PC-9 (cell line): ENCODE measurements at regions not wholly inside any gene's neighbourhood (a gene's known extent, or its start where the extent isn't known, plus 50 kb on each side); places are given as distances from the start of the nearest gene placed in this dataset.

Source experiments
- BruUV-seq: library from RNA; stranded (reverse); fragments of 400-500 nt; replicated peaks from 2 replicates; lab custom pipeline; 2021; lab: Mats Ljungman, UMichigan
- CTCF ChIA-PET: fragments of 300-600 bp; sonication (Branson Sonifier 250); formaldehyde crosslinking; loops from one replicate; lab custom pipeline; 2022; ENCODE audit warnings: antibody characterized with exemption; lab: Charles Lee
- POLR2A ChIA-PET: fragments of 300-600 bp; sonication (Branson Sonifier 250); formaldehyde crosslinking; loops from one replicate; lab custom pipeline; 2022; ENCODE audit warnings: antibody characterized with exemption; ENCODE audit not compliant: unreplicated experiment; lab: Charles Lee
- DNase-seq, 2 experiments: peaks; one replicate each; pipeline versions ENCODE4 v3.0.0 to v3.0.0-alpha.2; 2015 to 2022; ENCODE audit warnings: mixed read lengths in 1 of 2
- H2AFZ ChIP-seq: fragments of 200-600 bp; sonication (generic); 2 replicates; pipeline ENCODE4 v1.8.1; 2017; ENCODE audit warnings: antibody characterized with exemption
- H3F3A ChIP-seq: fragments of 200-600 bp; sonication (generic); 2 replicates; pipeline ENCODE4 v1.8.1; 2017; ENCODE audit warnings: antibody characterized with exemption, mild to moderate bottlenecking, low read depth; ENCODE audit not compliant: insufficient read depth
- H3K27ac ChIP-seq: fragments of 200-600 bp; sonication (generic); 2 replicates; pipeline ENCODE4 v1.6.1; 2016; ENCODE audit warnings: mixed run types
- H3K27me3 ChIP-seq: fragments of 200-600 bp; sonication (generic); 2 replicates; pipeline ENCODE4 v1.6.1; 2016; ENCODE audit warnings: low read depth, mixed run types; ENCODE audit not compliant: insufficient read depth
- H3K36me3 ChIP-seq: fragments of 200-600 bp; sonication (generic); 2 replicates; pipeline ENCODE4 v1.6.1; 2016; ENCODE audit warnings: low read depth, mixed run types
- H3K4me1 ChIP-seq: fragments of 200-600 bp; sonication (generic); replicated peaks from 2 replicates; pipeline ENCODE4 v1.6.1; 2016; ENCODE audit warnings: mixed run types; ENCODE audit not compliant: insufficient read depth
- H3K4me2 ChIP-seq: fragments of 200-600 bp; sonication (generic); 2 replicates; pipeline ENCODE4 v1.6.1; 2017; ENCODE audit warnings: mixed run types
- H3K4me3 ChIP-seq: fragments of 200-600 bp; sonication (generic); 2 replicates; pipeline ENCODE4 v1.6.1; 2016; ENCODE audit warnings: mixed run types
- H3K79me2 ChIP-seq: fragments of 200-600 bp; sonication (generic); 2 replicates; pipeline ENCODE4 v1.6.1; 2017; ENCODE audit warnings: low read depth, mixed run types
- H3K9me2 ChIP-seq: fragments of 200-600 bp; sonication (generic); 2 replicates; pipeline ENCODE4 v1.8.1; 2017; ENCODE audit warnings: mild to moderate bottlenecking; ENCODE audit not compliant: insufficient read depth
- H3K9me3 ChIP-seq: fragments of 200-600 bp; sonication (generic); 2 replicates; pipeline ENCODE4 v1.8.1; 2016; ENCODE audit warnings: low read depth; ENCODE audit not compliant: insufficient read depth
- H4K20me1 ChIP-seq: fragments of 200-600 bp; sonication (generic); 2 replicates; pipeline ENCODE4 v1.8.1; 2017; ENCODE audit not compliant: insufficient read depth
- CTCF ChIP-seq: fragments of 200-600 bp; sonication (generic); conservative IDR thresholded peaks from 2 replicates; pipeline ENCODE4 v1.6.1; 2017; ENCODE audit warnings: mixed run types, antibody characterized with exemption, mild to moderate bottlenecking, moderate library complexity
- EZH2 ChIP-seq: fragments of 200-600 bp; sonication (generic); IDR thresholded peaks from 2 replicates; pipeline ENCODE4 v1.8.0; 2017; ENCODE audit warnings: antibody characterized with exemption, low read depth
- intact Hi-C: fragments of 100-400 bp; cut with micrococcal nuclease; formaldehyde crosslinking; loops from one replicate; pipeline ENCODE4 v1.10.0; 2022; ENCODE audit not compliant: unreplicated experiment

GRCh38 chr3:8296461-8296860 lies 205.2 kb upstream of the LMCD1 start:
- no peak overlapping the region for H3K4me3 ChIP-seq
- CTCF ChIA-PET, result no interaction called here
- H2AFZ ChIP-seq, result no peak overlapping the region
- no peaks in the 10 kb centered on the region for H3K9me3 ChIP-seq
- 0 out of 2 replicates have a peak, but pooled peaks cover 5% of the 10 kb centered on the region for H3K27me3 ChIP-seq
- H3F3A ChIP-seq, result no peaks in the 10 kb centered on the region
- H3K4me2 ChIP-seq, result no peak overlapping the region
- no peak overlapping the region for H3K27ac ChIP-seq
- no peaks in the 10 kb centered on the region for H3K79me2 ChIP-seq
- intact Hi-C loops, result no loop called here
- no peaks in the 10 kb centered on the region for H3K9me2 ChIP-seq
- H3K4me1 ChIP-seq, result no peaks in the 10 kb centered on the region
- no peaks in the 10 kb centered on the region for H4K20me1 ChIP-seq
- no peak for DNase-seq
- H3K36me3 ChIP-seq, result no peaks in the 10 kb centered on the region
- POLR2A ChIA-PET, result no interaction called here
- no peak for TF ChIP-seq CTCF
- TF ChIP-seq EZH2, result no peak
- BruUV-seq, result no TSS peak

GRCh38 chr3:8298021-8298954 lies 203.3 kb upstream of the LMCD1 start:
- Histone ChIP-seq H3K9me2 (no peaks in the 10 kb centered on the region), H3K36me3 (no peaks in the 10 kb centered on the region), H3F3A (no peaks in the 10 kb centered on the region), H3K27me3 (no peaks in the 10 kb centered on the region), H2AFZ (no peak overlapping the region), H3K4me1 (no peaks in the 10 kb centered on the region), H4K20me1 (no peaks in the 10 kb centered on the region), H3K27ac (no peak overlapping the region), H3K4me2 (no peak overlapping the region), H3K9me3 (no peaks in the 10 kb centered on the region), H3K4me3 (no peak overlapping the region), H3K79me2 (no peaks in the 10 kb centered on the region)
- no TSS peak for BruUV-seq
- TF ChIP-seq EZH2, result no peak
- TF ChIP-seq CTCF, result no peak
- DNase-seq, result no peak
- intact Hi-C loops, result no loop called here
- POLR2A ChIA-PET, result no interaction called here
- CTCF ChIA-PET, result no interaction called here

GRCh38 chr3:8301977-8302735 lies 199.5 kb upstream of the LMCD1 start:
- H3K4me1 ChIP-seq, result no peaks in the 10 kb centered on the region
- no peaks in the 10 kb centered on the region for H3K9me3 ChIP-seq
- H3K9me2 ChIP-seq, result no peaks in the 10 kb centered on the region
- no peak overlapping the region for H3K4me2 ChIP-seq
- no peaks in the 10 kb centered on the region for H3F3A ChIP-seq
- no peak overlapping the region for H2AFZ ChIP-seq
- no peak overlapping the region for H3K4me3 ChIP-seq
- TF ChIP-seq EZH2 (no peak), CTCF (peak; percentile 74)
- H4K20me1 ChIP-seq, result no peaks in the 10 kb centered on the region
- intact Hi-C loops, result loop anchor here (5.0 kb wide), 1 partner anchor 190 kb away; no protein-coding TSS in a partner anchor
- POLR2A ChIA-PET, result no interaction called here
- H3K27me3 ChIP-seq, result no peaks in the 10 kb centered on the region
- H3K36me3 ChIP-seq, result no peaks in the 10 kb centered on the region
- no peaks in the 10 kb centered on the region for H3K79me2 ChIP-seq
- H3K27ac ChIP-seq, result no peak overlapping the region
- CTCF ChIA-PET, result interaction anchor here (0.6 kb wide), 1 partner anchor 10 kb away, joined by 3 read pairs; no protein-coding TSS in a partner anchor
- no TSS peak for BruUV-seq
- peak; percentile 8 to 47 for DNase-seq
